GM10266 (cell line): ENCODE measurements at regions not wholly inside any gene's neighbourhood (a gene's known extent, or its start where the extent isn't known, plus 50 kb on each side); places are given as distances from the start of the nearest gene placed in this dataset.

Source experiments
- DNase-seq: peaks from one replicate; pipeline ENCODE4 v3.0.0; 2012; ENCODE audit errors: extremely low spot score
- TF ChIP-seq, protein P1 (sequence below): IDR thresholded peaks from 2 replicates; pipeline ENCODE4 v1.5.1; 2012; ENCODE audit warnings: mild to moderate bottlenecking, low read depth; ENCODE audit not compliant: control insufficient read depth, insufficient read depth; ENCODE audit errors: missing control alignments

DNA sequence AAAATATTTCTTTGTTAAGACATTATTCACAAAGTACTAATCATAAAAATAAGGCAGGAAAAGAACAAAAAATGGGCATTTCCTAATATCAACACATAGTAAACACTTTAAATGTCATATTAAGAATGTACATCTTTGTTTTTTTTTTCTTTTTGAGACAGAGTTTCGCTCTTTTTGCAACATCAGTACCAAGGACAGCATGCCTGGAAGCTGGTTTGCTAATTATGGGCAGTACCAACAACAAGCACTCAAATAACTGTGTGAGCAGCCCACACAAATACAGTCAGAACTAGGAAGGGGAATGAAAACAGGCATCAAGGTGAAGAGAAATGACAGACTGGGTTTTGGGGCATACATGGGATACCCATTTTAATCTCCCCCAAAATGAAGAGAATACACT lies 788.0 kb upstream of the SLITRK1 start:
- DNase-seq, result no peak
- TF ChIP-seq, protein P1, sequence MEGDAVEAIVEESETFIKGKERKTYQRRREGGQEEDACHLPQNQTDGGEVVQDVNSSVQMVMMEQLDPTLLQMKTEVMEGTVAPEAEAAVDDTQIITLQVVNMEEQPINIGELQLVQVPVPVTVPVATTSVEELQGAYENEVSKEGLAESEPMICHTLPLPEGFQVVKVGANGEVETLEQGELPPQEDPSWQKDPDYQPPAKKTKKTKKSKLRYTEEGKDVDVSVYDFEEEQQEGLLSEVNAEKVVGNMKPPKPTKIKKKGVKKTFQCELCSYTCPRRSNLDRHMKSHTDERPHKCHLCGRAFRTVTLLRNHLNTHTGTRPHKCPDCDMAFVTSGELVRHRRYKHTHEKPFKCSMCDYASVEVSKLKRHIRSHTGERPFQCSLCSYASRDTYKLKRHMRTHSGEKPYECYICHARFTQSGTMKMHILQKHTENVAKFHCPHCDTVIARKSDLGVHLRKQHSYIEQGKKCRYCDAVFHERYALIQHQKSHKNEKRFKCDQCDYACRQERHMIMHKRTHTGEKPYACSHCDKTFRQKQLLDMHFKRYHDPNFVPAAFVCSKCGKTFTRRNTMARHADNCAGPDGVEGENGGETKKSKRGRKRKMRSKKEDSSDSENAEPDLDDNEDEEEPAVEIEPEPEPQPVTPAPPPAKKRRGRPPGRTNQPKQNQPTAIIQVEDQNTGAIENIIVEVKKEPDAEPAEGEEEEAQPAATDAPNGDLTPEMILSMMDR, result no peak

DNA sequence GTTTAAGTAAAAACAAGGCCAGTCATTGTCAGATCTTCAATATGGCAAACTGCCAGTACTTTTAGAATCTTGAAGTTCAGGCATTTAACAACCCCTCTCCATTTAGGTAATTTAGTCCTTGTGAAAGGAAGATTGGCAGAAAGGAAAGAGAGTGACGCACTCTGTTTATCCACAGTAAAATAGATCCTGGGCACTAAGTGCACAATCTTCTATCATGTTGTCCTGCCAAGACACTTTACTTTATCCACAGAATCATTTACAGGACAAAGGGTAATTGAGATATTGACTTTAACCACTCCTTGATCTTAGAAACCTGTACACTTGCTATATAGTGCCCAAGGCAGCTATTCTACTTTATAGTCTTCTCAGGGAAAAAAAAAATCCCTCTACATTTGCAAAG lies 786.4 kb upstream of the SLITRK1 start:
- no peak for DNase-seq
- TF ChIP-seq, protein P1, result no peak

GRCh38 chr13:84662491-84662890 lies 780.2 kb upstream of the SLITRK1 start:
- TF ChIP-seq, protein P1, result no peak
- no peak for DNase-seq

- TF ChIP-seq, protein P1, result no peak
- no peak for DNase-seq
Observed at GRCh38 chr13:84661718-84662117, 779.4 kb upstream of the SLITRK1 start.

- TF ChIP-seq, protein P1, result no peak
- DNase-seq, result no peak
Observed at GRCh38 chr13:84659359-84659661, 777.0 kb upstream of the SLITRK1 start.

DNA sequence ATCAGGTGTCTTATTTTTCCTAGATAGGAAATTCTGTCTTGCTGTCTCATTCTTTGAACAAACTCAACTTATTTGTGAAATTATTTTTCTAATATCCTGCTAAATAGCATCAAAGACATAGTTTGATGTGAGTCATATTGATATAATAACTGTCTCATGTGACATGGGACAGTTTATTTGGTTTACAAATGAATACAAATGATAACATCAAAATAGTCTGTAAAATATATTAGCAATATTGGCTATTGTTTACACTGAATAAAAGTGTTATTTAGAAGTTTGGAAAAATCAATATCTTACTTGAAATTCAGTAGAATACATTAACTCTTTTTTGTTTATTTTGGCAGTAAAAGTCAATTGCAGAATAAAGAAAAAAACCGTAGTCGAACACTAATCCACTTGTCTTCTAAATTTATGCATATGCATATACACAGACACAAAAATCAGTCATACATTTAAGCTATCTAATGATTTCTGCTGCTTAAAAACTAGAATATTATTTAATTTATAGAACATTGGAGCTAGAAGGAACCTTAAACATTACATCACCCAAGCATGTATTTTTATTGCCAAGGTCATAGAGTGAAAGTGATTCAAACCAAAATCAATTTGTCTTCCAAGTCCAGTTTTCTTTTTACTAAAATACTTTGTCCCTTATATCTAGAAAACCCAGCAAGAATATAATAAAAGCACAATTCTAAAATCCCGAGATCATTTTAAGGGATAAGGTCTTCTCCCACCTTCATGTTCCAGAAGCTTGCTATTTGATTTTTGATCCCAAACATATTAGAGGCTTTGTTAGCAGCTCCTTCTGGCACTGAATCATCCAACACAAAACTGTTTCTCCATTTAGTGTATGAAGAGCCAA lies 776.5 kb upstream of the SLITRK1 start:
- TF ChIP-seq, protein P1, result no peak
- DNase-seq, result no peak

- TF ChIP-seq, protein P1, result no peak
- DNase-seq, result no peak
Observed at GRCh38 chr13:84655677-84656076, 773.4 kb upstream of the SLITRK1 start.
